B cell (primary cell): ENCODE measurements at regions not wholly inside any gene's neighbourhood (a gene's known extent, or its start where the extent isn't known, plus 50 kb on each side); places are given as distances from the start of the nearest gene placed in this dataset.

Experiments
- ATAC-seq: fragments of 200-7000 bp; cut with Tn5 transposase; one replicate; pipeline ENCODE4 v1.10.0; 2021; ENCODE audit warnings: low read depth, mild to moderate bottlenecking, moderate number of reproducible peaks, moderate library complexity
- CTCF ChIA-PET: fragments of 350-600 bp; sonication (Branson Sonifier 250); formaldehyde crosslinking; loops from one replicate; lab custom pipeline; 2021; ENCODE audit warnings: antibody characterized with exemption, inconsistent platforms; lab: Charles Lee
- POLR2A ChIA-PET: fragments of 350-600 bp; sonication (Branson Sonifier 250); formaldehyde crosslinking; loops from one replicate; lab custom pipeline; 2021; ENCODE audit warnings: antibody characterized with exemption; lab: Charles Lee
- DNase-seq: peaks from one replicate; pipeline ENCODE4 v3.0.0; 2013
- H2AFZ ChIP-seq: 2 replicates; pipeline ENCODE4 v1.6.1; 2012; ENCODE audit warnings: mild to moderate bottlenecking, low read depth, low read length; ENCODE audit not compliant: insufficient read depth, poor library complexity, severe bottlenecking
- H3K27ac ChIP-seq, 2 donors: 1 replicate in 1 of 2; 2 replicates in 1 of 2; pipeline ENCODE4 v1.5.1; 2012 to 2013; ENCODE audit warnings: low read length in 2 of 2, mild to moderate bottlenecking in 2 of 2, moderate library complexity in 1 of 2
- H3K27me3 ChIP-seq, 4 experiments: fragments of 200-600 bp in 1 of 4; sonication (generic) in 1 of 4; replicated peaks in 1 of 4; 1 replicate in 2 of 4; 2 replicates in 2 of 4; pipeline versions ENCODE4 v1.6.1 to v1.7.0; 2013 to 2016; ENCODE audit warnings: low read length in 3 of 4, mild to moderate bottlenecking in 2 of 4, mixed read lengths in 1 of 4, moderate library complexity in 1 of 4; ENCODE audit not compliant: insufficient read depth in 4 of 4, control insufficient read depth in 3 of 4; ENCODE audit errors: control extremely low read depth in 1 of 4
- H3K36me3 ChIP-seq, 2 experiments: replicated peaks in 1 of 2; 1 replicate in 1 of 2; 2 replicates in 1 of 2; pipeline versions ENCODE4 v1.6.1 to v1.7.1; 2013; ENCODE audit warnings: low read length in 1 of 2; ENCODE audit not compliant: insufficient read depth in 2 of 2, control insufficient read depth in 1 of 2; ENCODE audit errors: control extremely low read depth in 1 of 2, extremely low read depth in 1 of 2
- H3K4me1 ChIP-seq, 2 donors: fragments of 200-600 bp in 1 of 2; sonication (generic) in 1 of 2; 1 replicate in 1 of 2; 2 replicates in 1 of 2; pipeline versions ENCODE4 v1.5.1 to v1.6.1; 2013 to 2017; ENCODE audit warnings: low read length in 2 of 2; ENCODE audit not compliant: control insufficient read depth in 2 of 2, insufficient read depth in 2 of 2
- H3K4me2 ChIP-seq: replicated peaks from 2 replicates; pipeline ENCODE3; 2012; ENCODE audit warnings: mild to moderate bottlenecking, low read depth, low read length; ENCODE audit not compliant: poor library complexity, severe bottlenecking
- H3K4me3 ChIP-seq, 5 experiments: fragments of 200-600 bp in 1 of 5; sonication (generic) in 1 of 5; 1 replicate in 3 of 5; 2 replicates in 2 of 5; pipeline versions ENCODE4 v1.5.1 to v1.7.0; 2011 to 2016; ENCODE audit warnings: low read length in 4 of 5, mild to moderate bottlenecking in 4 of 5, low read depth in 2 of 5, control low read depth in 1 of 5, moderate library complexity in 1 of 5; ENCODE audit not compliant: insufficient read depth in 1 of 5; ENCODE audit errors: control extremely low read depth in 1 of 5, extremely low read depth in 1 of 5
- H3K79me2 ChIP-seq: fragments of 200-600 bp; sonication (generic); one replicate; pipeline ENCODE4 v1.6.0; 2016; ENCODE audit warnings: low read length; ENCODE audit not compliant: control insufficient read depth, insufficient read depth
- H3K9ac ChIP-seq: fragments of 200-600 bp; sonication (generic); 2 replicates; pipeline ENCODE4 v1.6.1; 2017; ENCODE audit warnings: mild to moderate bottlenecking, low read length, moderate library complexity
- H3K9me3 ChIP-seq, 3 donors: one replicate each; pipeline versions ENCODE4 v1.6.1 to v1.7.1; 2013; ENCODE audit warnings: low read length in 2 of 3; ENCODE audit not compliant: control insufficient read depth in 2 of 3, insufficient read depth in 1 of 3; ENCODE audit errors: control extremely low read depth in 1 of 3
- H4K20me1 ChIP-seq: 2 replicates; pipeline ENCODE4 v1.6.0; 2012; ENCODE audit warnings: mild to moderate bottlenecking, low read length; ENCODE audit not compliant: insufficient read depth, control insufficient read depth, poor library complexity, severe bottlenecking
- H3K27ac Mint-ChIP-seq: one replicate; pipeline ENCODE4 v1.8.0; 2021; ENCODE audit warnings: mixed read lengths
- H3K27me3 Mint-ChIP-seq: one replicate; pipeline ENCODE4 v1.8.0; 2021; ENCODE audit warnings: mixed read lengths
- H3K4me1 Mint-ChIP-seq: one replicate; pipeline ENCODE4 v1.8.0; 2021; ENCODE audit warnings: mixed read lengths
- H3K4me3 Mint-ChIP-seq: one replicate; pipeline ENCODE4 v1.8.0; 2021; ENCODE audit warnings: mixed read lengths
- H3K9me3 Mint-ChIP-seq: one replicate; pipeline ENCODE4 v1.8.0; 2022; ENCODE audit warnings: mixed read lengths; ENCODE audit not compliant: insufficient read depth
- EZH2 ChIP-seq: IDR thresholded peaks from 2 replicates; pipeline ENCODE4 v1.6.1; 2012; ENCODE audit warnings: borderline replicate concordance, low read depth, mild to moderate bottlenecking, moderate library complexity, low read length; ENCODE audit not compliant: insufficient read depth, poor library complexity, severe bottlenecking
- WGBS: methylation state at CpG from one replicate; pipeline ENCODE4 v1.1.5; 2013; ENCODE audit warnings: missing lambda C conversion rate; ENCODE audit not compliant: insufficient coverage; 5-methylcytosine and 5-hydroxymethylcytosine counted together
- intact Hi-C: fragments of 100-400 bp; cut with micrococcal nuclease; formaldehyde crosslinking; loops from one replicate; pipeline ENCODE4 v1.10.0; 2022
- TF ChIP-seq, protein P1 (sequence below): fragments of 200-600 bp; IDR thresholded peaks from one replicate; pipeline ENCODE4 v1.8.0; 2022; ENCODE audit warnings: antibody characterized with exemption, mild to moderate bottlenecking

DNA sequence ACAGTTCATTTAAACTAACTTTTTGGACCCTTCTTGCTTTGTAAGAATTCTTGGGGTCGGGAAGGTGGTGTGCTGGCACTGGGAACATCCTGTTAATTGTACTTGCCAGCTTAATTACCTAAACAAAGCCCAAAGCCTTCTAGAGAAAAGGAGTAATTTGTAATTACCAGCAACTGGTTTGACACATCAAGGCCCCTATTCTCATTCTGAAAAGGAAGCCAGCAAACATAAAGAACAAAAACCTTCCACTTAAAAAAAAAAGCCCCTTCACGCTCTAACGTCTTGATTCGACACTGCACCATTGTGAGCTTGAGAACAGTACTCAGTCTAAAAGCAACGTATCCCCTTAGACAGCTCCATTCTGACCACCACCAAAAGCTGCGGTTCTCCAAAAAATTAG is 74.7 kb upstream of the RPH3AL start:
- WGBS, result no CpG with 5 or more reads among the region's 6 CpGs
- H3K9me3 Mint-ChIP-seq, result peaks cover 1% of the 10 kb centered on the region
- no peak for ATAC-seq
- H3K27me3 Mint-ChIP-seq, result peaks cover 6% of the 10 kb centered on the region
- Histone ChIP-seq H4K20me1 (no peaks in the 10 kb centered on the region), H2AFZ (no peak overlapping the region), H3K4me3 (no peak overlapping the region), H3K27me3 (no peaks in the 10 kb centered on the region), H3K36me3 (no peaks in the 10 kb centered on the region), H3K79me2 (no peaks in the 10 kb centered on the region), H3K27ac (no peak overlapping the region), H3K9ac (no peak overlapping the region), H3K4me1 (no peaks in the 10 kb centered on the region), H3K4me2 (no peak overlapping the region), H3K9me3 (peaks cover 1 to 14% (median 5%) of the 10 kb centered on the region in 3 donors)
- H3K4me1 Mint-ChIP-seq, result no peaks in the 10 kb centered on the region
- no peak for TF ChIP-seq EZH2
- TF ChIP-seq, protein P1, sequence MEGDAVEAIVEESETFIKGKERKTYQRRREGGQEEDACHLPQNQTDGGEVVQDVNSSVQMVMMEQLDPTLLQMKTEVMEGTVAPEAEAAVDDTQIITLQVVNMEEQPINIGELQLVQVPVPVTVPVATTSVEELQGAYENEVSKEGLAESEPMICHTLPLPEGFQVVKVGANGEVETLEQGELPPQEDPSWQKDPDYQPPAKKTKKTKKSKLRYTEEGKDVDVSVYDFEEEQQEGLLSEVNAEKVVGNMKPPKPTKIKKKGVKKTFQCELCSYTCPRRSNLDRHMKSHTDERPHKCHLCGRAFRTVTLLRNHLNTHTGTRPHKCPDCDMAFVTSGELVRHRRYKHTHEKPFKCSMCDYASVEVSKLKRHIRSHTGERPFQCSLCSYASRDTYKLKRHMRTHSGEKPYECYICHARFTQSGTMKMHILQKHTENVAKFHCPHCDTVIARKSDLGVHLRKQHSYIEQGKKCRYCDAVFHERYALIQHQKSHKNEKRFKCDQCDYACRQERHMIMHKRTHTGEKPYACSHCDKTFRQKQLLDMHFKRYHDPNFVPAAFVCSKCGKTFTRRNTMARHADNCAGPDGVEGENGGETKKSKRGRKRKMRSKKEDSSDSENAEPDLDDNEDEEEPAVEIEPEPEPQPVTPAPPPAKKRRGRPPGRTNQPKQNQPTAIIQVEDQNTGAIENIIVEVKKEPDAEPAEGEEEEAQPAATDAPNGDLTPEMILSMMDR, result no peak
- intact Hi-C loops, result no loop called here
- ChIA-PET CTCF (interaction anchor here (1.0 kb wide), 1 partner anchor 272 kb away, joined by 3 read pairs; no protein-coding TSS in a partner anchor), POLR2A (no interaction called here)
- H3K27ac Mint-ChIP-seq, result no peak overlapping the region
- no peak for DNase-seq
- H3K4me3 Mint-ChIP-seq, result no peak overlapping the region

DNA sequence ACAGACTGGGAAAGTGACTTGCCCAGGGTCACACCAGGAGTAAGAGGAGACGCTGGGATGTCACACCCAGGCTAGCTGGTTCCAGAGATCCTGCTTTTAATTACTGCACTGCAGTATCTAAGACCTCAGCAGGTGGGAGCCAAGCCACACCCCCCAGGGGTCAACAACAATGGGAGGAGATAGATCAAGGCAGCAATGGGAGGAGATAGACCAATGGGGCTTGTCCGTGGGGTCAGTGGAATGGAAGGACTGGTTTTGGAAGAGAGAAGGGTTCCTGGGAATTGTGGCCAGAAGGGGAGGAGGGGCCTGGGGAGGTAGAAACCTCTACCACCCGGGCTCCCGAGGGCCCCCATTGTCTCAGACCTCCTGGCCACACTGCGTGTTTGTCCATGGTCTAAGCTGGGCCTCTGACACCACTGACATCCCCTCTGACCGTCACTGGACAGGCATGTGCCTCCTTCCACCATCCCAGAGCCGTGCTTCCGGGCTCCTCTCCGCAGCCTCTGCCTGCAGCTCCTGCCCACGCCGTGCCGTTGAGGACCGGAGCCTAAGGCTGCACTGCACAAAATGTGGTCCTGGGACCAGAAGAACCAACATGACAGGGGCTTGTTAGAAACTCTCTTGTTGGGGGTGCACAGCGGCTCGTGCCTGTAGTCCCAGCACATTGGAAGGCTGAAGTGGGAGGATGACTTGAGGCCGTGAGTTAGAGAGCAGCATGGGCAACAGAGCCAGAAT is 69.8 kb upstream of the RPH3AL start:
- no peak overlapping the region for H3K4me2 ChIP-seq
- WGBS, result 91% methylated on average over 16 of the region's 16 CpGs
- H3K27me3 ChIP-seq, result peaks cover 0 to 36% (median 0%) of the 10 kb centered on the region in 4 experiments
- ChIA-PET POLR2A (no interaction called here), CTCF (interaction anchor here (0.6 to 2.2 kb wide), 2 partner anchors 10 to 278 kb away, joined by 4 to 7 read pairs; no protein-coding TSS in a partner anchor)
- no peak overlapping the region for H3K4me3 ChIP-seq
- DNase-seq (no peak), ATAC-seq (no peak)
- TF ChIP-seq, protein P1, result no peak
- TF ChIP-seq EZH2, result no peak
- no peak overlapping the region for H2AFZ ChIP-seq
- peaks cover 0 to 2% of the 10 kb centered on the region in 2 donors for H3K4me1 ChIP-seq
- no peak overlapping the region for H3K9ac ChIP-seq
- intact Hi-C loops, result no loop called here
- H3K4me1 Mint-ChIP-seq, result no peaks in the 10 kb centered on the region
- H4K20me1 ChIP-seq, result no peaks in the 10 kb centered on the region
- H3K36me3 ChIP-seq, result no peaks in the 10 kb centered on the region
- H3K9me3 Mint-ChIP-seq, result no peaks in the 10 kb centered on the region
- H3K27me3 Mint-ChIP-seq, result peaks cover 18% of the 10 kb centered on the region
- no peak overlapping the region for H3K4me3 Mint-ChIP-seq
- peaks cover 0 to 10% (median under 1%) of the 10 kb centered on the region in 3 donors for H3K9me3 ChIP-seq
- no peak overlapping the region for H3K27ac Mint-ChIP-seq
- H3K27ac ChIP-seq, result no peak overlapping the region
- H3K79me2 ChIP-seq, result no peaks in the 10 kb centered on the region
